Esophagus muscularis mucosa (tissue), 4 donors: ENCODE measurements at regions not wholly inside any gene's neighbourhood (a gene's known extent, or its start where the extent isn't known, plus 50 kb on each side); places are given as distances from the start of the nearest gene placed in this dataset.

ENCODE experiments used
- DNase-seq: peaks from one replicate; pipeline ENCODE4 v3.0.0-alpha.2; 2017; ENCODE audit errors: extremely low spot score
- H3K27ac ChIP-seq, 4 donors: fragments of 200-600 bp; sonication (generic); replicated peaks in 1 of 4; 1 replicate in 3 of 4; 2 replicates in 1 of 4; pipeline ENCODE4 v1.5.1; 2016 to 2019; ENCODE audit warnings: mild to moderate bottlenecking in 1 of 4
- H3K27me3 ChIP-seq, 4 donors: fragments of 200-600 bp; sonication (generic); one replicate each; pipeline versions ENCODE4 v1.5.1 to v1.6.0; 2016 to 2019
- H3K36me3 ChIP-seq, 4 donors: fragments of 200-600 bp; sonication (generic); one replicate each; pipeline ENCODE4 v1.5.1; 2016 to 2019
- H3K4me1 ChIP-seq, 4 donors: fragments of 200-600 bp; sonication (generic); one replicate each; pipeline ENCODE4 v1.5.1; 2016 to 2019
- H3K4me3 ChIP-seq, 4 donors: fragments of 200-600 bp; sonication (generic); 1 replicate in 2 of 4; 2 replicates in 2 of 4; pipeline ENCODE4 v1.5.1; 2016 to 2019; ENCODE audit warnings: mild to moderate bottlenecking in 4 of 4, moderate library complexity in 1 of 4
- H3K9me3 ChIP-seq, 4 donors: fragments of 200-600 bp; sonication (generic); 1 replicate in 3 of 4; 2 replicates in 1 of 4; pipeline ENCODE4 v1.5.1; 2016 to 2019
- CTCF ChIP-seq, 3 experiments: fragments of 200-600 bp in 2 of 3; fragments of 450-650 bp in 1 of 3; sonication (generic) in 2 of 3; IDR thresholded peaks; one replicate each; pipeline ENCODE4 v1.5.1; 2017 to 2019; ENCODE audit warnings: antibody characterized with exemption in 3 of 3, mild to moderate bottlenecking in 2 of 3, moderate library complexity in 1 of 3
- EP300 ChIP-seq: sonication (generic); formaldehyde crosslinking; IDR thresholded peaks from one replicate; pipeline ENCODE4 v1.6.1; 2017; ENCODE audit warnings: antibody characterized with exemption
- POLR2A ChIP-seq: fragments of 450-650 bp; IDR thresholded peaks from one replicate; pipeline ENCODE4 v1.6.1; 2017; ENCODE audit warnings: antibody characterized with exemption, moderate library complexity, mild to moderate bottlenecking, low read depth
- POLR2AphosphoS5 ChIP-seq, 2 donors: sonication (generic); formaldehyde crosslinking; IDR thresholded peaks; one replicate each; pipeline ENCODE4 v1.6.1; 2017; ENCODE audit warnings: antibody characterized with exemption in 2 of 2
- WGBS: methylation state at CpG from one replicate; pipeline ENCODE4 v1.1.5; 2018; 5-methylcytosine and 5-hydroxymethylcytosine counted together
- intact Hi-C: fragments of 100-400 bp; cut with DNase I; formaldehyde crosslinking; loops from one replicate; pipeline ENCODE4 v1.15.1; 2023

- no peaks in the 10 kb centered on the region for H3K9me3 ChIP-seq
- H3K36me3 ChIP-seq, result no peaks in the 10 kb centered on the region
- 86% methylated on average over 9 of the region's 9 CpGs for WGBS
- no peaks in the 10 kb centered on the region for H3K4me1 ChIP-seq
- intact Hi-C loops, result no loop called here
- no peak for DNase-seq
- no peak overlapping the region for H3K4me3 ChIP-seq
- TF ChIP-seq POLR2A, result no peak
- H3K27ac ChIP-seq, result no peak overlapping the region
- peaks cover 0 to 63% (median 2%) of the 10 kb centered on the region in 4 donors for H3K27me3 ChIP-seq
Observed at GRCh38 chr19:30240904-30241695, 131.1 kb upstream of the ZNF536 start.

DNA sequence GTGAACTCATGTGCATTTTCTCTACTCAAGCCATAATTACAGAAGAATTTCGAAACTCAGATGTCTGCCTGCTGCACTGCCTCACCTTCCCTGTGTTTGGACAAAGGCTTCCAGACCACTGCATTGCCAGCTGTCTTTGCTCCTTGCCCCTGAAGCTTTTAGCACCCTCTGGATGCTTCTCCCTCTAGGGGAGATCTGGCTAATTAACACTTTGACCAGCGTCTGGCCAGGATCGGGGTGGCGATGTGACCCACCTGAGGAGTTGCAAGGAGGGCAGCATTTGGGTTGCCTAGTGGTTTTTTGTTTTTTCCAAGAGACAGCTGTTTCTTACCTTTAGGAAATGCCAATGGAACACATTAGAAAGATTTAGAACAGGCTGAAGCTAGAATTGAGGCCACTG, 127.7 kb upstream of the ZNF536 start:
- WGBS, result 49% methylated on average over 4 of the region's 4 CpGs
- peaks cover 0 to 59% (median 0%) of the 10 kb centered on the region in 4 donors for H3K27me3 ChIP-seq
- TF ChIP-seq POLR2A, result no peak
- no peaks in the 10 kb centered on the region for H3K4me1 ChIP-seq
- no peaks in the 10 kb centered on the region for H3K36me3 ChIP-seq
- H3K9me3 ChIP-seq, result no peaks in the 10 kb centered on the region
- no peak overlapping the region for H3K4me3 ChIP-seq
- intact Hi-C loops, result no loop called here
- no peak overlapping the region for H3K27ac ChIP-seq
- no peak for DNase-seq

- no peaks in the 10 kb centered on the region for H3K9me3 ChIP-seq
- DNase-seq, result no peak
- H3K4me1 ChIP-seq, result no peaks in the 10 kb centered on the region
- H3K27me3 ChIP-seq, result peaks cover 0 to 60% (median 0%) of the 10 kb centered on the region in 4 donors
- no peaks in the 10 kb centered on the region for H3K36me3 ChIP-seq
- intact Hi-C loops, result no loop called here
- WGBS, result 85% methylated on average over 17 of the region's 17 CpGs
- no peak overlapping the region for H3K27ac ChIP-seq
- no peak overlapping the region for H3K4me3 ChIP-seq
- no peak for TF ChIP-seq POLR2AphosphoS5 (IDR thresholded peaks at IDR 0.05)
- TF ChIP-seq POLR2A, result no peak
- no peak for TF ChIP-seq CTCF (IDR thresholded peaks at IDR 0.05)
- no peak for TF ChIP-seq EP300
Observed at GRCh38 chr19:30245401-30246039, 126.7 kb upstream of the ZNF536 start.

DNA sequence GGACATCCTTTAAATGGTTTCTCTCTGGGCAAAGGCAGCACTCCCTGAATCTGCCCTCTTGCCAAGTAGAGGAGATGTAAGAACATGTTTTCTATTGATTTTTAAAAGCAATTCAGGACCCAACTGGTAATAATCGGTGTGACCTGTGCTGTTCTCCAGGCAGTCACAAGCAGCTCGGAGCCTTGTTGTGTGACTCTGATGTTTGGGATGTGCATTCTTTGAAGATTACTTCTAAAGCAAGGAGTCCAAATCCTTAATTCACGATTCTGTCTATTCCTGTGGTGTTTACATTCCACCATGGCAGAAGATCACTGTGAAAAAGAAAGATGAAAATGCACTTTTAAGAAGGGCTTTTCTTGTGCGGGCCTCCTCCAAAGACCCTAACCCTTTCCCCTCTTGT, 122.3 kb upstream of the ZNF536 start:
- Histone ChIP-seq H3K4me1 (no peaks in the 10 kb centered on the region), H3K27me3 (peaks cover 0 to 72% (median 0%) of the 10 kb centered on the region in 4 donors), H3K27ac (no peak overlapping the region), H3K9me3 (no peaks in the 10 kb centered on the region), H3K36me3 (no peaks in the 10 kb centered on the region), H3K4me3 (no peak overlapping the region)
- intact Hi-C loops, result no loop called here
- TF ChIP-seq POLR2AphosphoS5 (IDR thresholded peaks at IDR 0.05) (no peak), EP300 (no peak), POLR2A (no peak), CTCF (IDR thresholded peaks at IDR 0.05) (no peak)
- 52% methylated on average over 4 of the region's 4 CpGs for WGBS
- DNase-seq, result no peak

- Histone ChIP-seq H3K4me3 (no peak overlapping the region), H3K4me1 (no peaks in the 10 kb centered on the region), H3K36me3 (no peaks in the 10 kb centered on the region), H3K9me3 (no peaks in the 10 kb centered on the region), H3K27ac (no peak overlapping the region), H3K27me3 (peaks cover 0 to 69% (median 0%) of the 10 kb centered on the region in 4 donors)
- WGBS, result 100% methylated on average over 3 of the region's 5 CpGs
- intact Hi-C loops, result no loop called here
- TF ChIP-seq POLR2AphosphoS5 (IDR thresholded peaks at IDR 0.05) (no peak), CTCF (IDR thresholded peaks at IDR 0.05) (no peak), POLR2A (no peak), EP300 (no peak)
- DNase-seq, result no peak
Observed at GRCh38 chr19:30252214-30252613, 120.0 kb upstream of the ZNF536 start.
